CD1c-positive myeloid dendritic cell (primary cell): ENCODE measurements at regions not wholly inside any gene's neighbourhood (a gene's known extent, or its start where the extent isn't known, plus 50 kb on each side); places are given as distances from the start of the nearest gene placed in this dataset.

Source experiments
- DNase-seq: peaks from one replicate; pipeline ENCODE4 v3.0.0-alpha.2; 2016; ENCODE audit errors: extremely low spot score

DNA sequence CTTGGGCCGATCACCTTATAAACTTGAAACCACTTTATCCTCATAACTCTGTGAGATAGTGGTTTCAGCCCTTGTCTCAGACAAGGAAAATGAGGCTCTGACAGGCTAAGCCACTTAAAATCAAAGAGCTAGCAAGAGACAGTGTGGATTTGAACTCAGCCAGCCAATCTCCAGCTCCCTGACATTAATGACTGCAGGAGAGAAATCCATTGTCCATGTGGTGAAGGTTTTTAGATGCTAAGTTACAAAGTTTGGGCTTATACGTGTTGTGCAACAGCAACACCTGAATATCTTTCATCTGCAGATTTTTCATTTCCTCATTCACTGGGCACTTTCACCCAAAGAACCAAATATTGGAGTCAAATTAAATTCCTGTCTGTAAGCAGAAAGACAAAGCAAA is 501.3 kb downstream of the GRIN2A start:
- no peak for DNase-seq

DNA sequence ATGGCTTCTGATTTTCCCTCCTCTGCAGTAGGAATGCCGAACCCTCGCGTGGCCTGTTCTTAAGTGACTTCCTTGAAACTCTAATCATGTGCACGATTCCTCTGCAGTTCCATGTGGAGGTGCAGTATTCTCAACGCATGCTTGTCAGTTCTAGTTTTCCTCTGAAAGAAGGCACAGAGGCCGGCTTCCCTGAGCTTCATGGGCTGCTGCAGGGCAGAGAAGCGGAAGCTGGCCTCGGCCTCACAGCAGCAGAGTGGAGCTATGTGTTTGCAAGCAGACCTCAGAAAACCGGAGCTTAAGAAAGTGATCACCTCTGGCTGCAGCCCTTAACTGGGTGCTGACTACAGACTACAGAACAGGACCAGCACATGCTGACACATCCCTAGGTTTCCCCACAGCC is 500.7 kb downstream of the GRIN2A start:
- DNase-seq: no peak

DNA sequence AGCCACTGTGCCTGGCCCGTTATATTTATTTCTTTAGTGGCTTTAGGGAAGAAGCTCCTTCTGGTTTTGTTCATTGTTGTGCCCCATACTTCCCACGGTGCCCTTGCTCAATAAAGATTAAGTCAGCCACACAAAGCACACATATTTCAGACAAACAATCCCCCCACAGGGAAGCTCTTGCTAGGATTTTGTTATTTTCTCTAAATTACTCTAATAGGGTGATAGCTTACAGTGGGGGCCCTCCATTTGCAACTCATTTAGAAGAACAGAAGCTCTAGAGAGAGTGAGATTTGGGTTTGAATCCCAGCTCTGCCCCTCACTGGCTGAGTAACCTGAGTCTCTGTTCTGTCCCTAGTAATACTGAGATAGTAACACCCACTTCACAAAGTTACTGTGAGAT is 499.9 kb downstream of the GRIN2A start:
- no peak for DNase-seq

DNA sequence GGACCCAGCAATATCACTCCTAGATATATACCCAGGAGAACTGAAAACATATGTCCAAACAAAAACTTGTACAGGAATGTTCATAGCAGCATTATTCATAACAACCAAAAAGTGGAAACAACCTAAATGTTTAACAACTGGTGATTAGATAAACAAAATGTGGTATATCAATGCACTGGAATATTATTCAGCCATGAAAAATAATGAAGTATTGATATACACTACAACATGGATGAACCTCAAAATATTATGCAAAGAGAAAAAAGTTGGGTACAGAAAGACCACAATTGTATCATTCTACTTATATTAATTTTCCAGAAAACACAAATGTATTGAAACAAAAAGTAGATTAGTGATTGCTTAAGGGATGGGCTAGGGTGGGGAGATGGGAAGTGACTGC is 498.6 kb downstream of the GRIN2A start:
- no peak for DNase-seq

DNA sequence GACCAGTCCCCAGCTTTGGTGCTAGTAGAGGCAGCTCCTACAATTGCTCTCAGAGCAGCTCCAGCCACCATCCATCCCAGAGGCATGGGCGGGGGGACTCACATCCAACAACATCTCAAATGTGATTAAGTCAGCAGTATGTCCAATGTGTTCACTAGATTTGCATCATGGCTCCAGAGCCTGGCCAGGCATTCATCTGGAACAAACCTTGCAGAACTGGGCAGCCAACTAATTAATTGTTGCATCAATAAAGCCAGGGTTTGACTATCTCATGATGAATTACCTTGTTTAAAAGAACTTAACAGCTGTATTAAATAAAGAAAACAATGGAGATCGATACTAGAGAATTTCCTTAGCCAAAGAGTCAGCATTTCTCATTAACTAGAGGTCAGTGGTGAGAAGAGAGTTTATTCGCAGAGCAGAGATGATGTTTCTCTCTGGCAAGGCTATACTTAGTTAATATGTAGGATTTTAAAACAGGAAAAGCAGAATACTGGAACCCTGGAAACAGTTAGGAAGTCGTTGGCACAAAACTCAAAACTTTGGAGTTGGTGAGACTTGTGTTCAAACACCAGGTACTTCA is 494.4 kb downstream of the GRIN2A start:
- no peak for DNase-seq

DNA sequence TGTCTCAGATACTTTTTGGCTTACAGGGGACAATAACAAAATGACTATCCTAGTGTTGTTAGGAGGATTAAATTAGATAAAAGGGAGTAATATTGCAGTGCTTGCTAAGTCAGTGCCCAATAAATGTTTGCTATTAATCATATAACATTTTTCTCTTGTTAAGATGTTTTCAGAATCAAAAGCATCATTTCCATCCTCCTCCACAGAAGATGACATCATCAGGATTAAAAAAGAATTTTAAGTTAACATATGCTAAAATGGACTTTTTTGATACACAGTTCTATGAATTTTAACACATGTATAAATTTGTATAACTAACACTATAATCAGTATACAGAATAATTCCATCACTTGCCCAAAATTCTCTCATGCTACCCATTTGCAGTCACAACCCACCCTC is 492.6 kb downstream of the GRIN2A start:
- DNase-seq: no peak

DNA sequence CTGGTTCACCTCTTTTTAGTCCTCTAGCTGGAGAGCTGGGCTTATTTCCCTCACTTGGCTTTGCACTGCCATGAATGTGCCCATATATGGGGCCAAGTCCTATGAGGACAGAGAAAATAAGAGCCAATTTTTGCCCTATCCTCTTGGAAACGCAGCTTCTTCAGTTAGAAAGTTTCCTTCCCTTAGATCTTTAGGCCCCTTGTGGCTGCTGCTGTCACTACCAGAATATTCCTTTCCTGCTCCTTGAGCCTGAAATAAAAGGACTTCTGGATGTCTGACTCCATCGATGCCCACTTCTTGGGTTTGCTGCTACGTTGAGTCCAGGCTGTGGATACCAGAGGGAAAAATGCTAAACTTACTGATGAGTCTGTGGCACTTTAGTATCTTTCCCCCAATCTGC is 487.1 kb downstream of the GRIN2A start:
- DNase-seq: no peak
